Fibroblast of lung (primary cell): ENCODE measurements at regions not wholly inside any gene's neighbourhood (a gene's known extent, or its start where the extent isn't known, plus 50 kb on each side); places are given as distances from the start of the nearest gene placed in this dataset.

ENCODE experiments used
- DNase-seq, 2 donors: peaks; one replicate each; pipeline versions ENCODE4 v3.0.0 to v3.0.0-alpha.2; 2010; ENCODE audit warnings: low read depth in 2 of 2
- H2AFZ ChIP-seq: 2 replicates; pipeline ENCODE4 v1.5.1; 2012; ENCODE audit warnings: low read length, control low read depth, inconsistent platforms
- H3K27ac ChIP-seq: 2 replicates; pipeline ENCODE4 v1.5.1; 2011; ENCODE audit warnings: low read length, control low read depth; ENCODE audit not compliant: insufficient read depth
- H3K27me3 ChIP-seq: 2 replicates; pipeline ENCODE4 v1.5.1; 2011; ENCODE audit warnings: mild to moderate bottlenecking, low read length; ENCODE audit not compliant: control insufficient read depth, insufficient read depth
- H3K36me3 ChIP-seq: 2 replicates; pipeline ENCODE4 v1.5.1; 2011; ENCODE audit warnings: low read length; ENCODE audit not compliant: control insufficient read depth, insufficient read depth
- H3K4me1 ChIP-seq: 2 replicates; pipeline ENCODE4 v1.5.1; 2011; ENCODE audit warnings: low read length; ENCODE audit not compliant: control insufficient read depth, insufficient read depth; ENCODE audit errors: extremely low read depth
- H3K4me2 ChIP-seq: 2 replicates; pipeline ENCODE4 v1.5.1; 2011; ENCODE audit warnings: low read length, control low read depth; ENCODE audit not compliant: insufficient read depth; ENCODE audit errors: extremely low read depth
- H3K4me3 ChIP-seq, 4 experiments: fragments of 200-600 bp in 1 of 4; sonication (generic) in 1 of 4; replicated peaks in 1 of 4; 2 replicates each; pipeline ENCODE4 v1.5.1; 2011 to 2016; ENCODE audit warnings: low read length in 4 of 4, low read depth in 3 of 4, mild to moderate bottlenecking in 3 of 4, control low read depth in 2 of 4, inconsistent platforms in 1 of 4, mixed read lengths in 1 of 4; ENCODE audit not compliant: insufficient read depth in 1 of 4; ENCODE audit errors: control extremely low read depth in 1 of 4
- H3K79me2 ChIP-seq: 2 replicates; pipeline ENCODE4 v1.5.1; 2012; ENCODE audit warnings: mild to moderate bottlenecking, low read length, inconsistent platforms; ENCODE audit not compliant: control insufficient read depth, insufficient read depth
- H3K9ac ChIP-seq: 2 replicates; pipeline ENCODE4 v1.5.1; 2011; ENCODE audit warnings: mild to moderate bottlenecking, low read length, control low read depth; ENCODE audit not compliant: insufficient read depth
- H3K9me3 ChIP-seq: 2 replicates; pipeline ENCODE4 v1.5.1; 2012; ENCODE audit warnings: low read depth, low read length; ENCODE audit not compliant: control insufficient read depth, insufficient read depth
- H4K20me1 ChIP-seq: 2 replicates; pipeline ENCODE4 v1.5.1; 2011; ENCODE audit warnings: low read length; ENCODE audit not compliant: control insufficient read depth, insufficient read depth; ENCODE audit errors: extremely low read depth
- CTCF ChIP-seq, 2 donors: IDR thresholded peaks in 1 of 2; conservative IDR thresholded peaks in 1 of 2; 1 replicate in 1 of 2; 2 replicates in 1 of 2; pipeline ENCODE4 v1.5.1; 2011 to 2012; ENCODE audit warnings: low read length in 2 of 2, control low read depth in 1 of 2, inconsistent platforms in 1 of 2, low read depth in 1 of 2, mild to moderate bottlenecking in 1 of 2
- EZH2 ChIP-seq: IDR thresholded peaks from 2 replicates; pipeline ENCODE4 v1.5.1; 2012; ENCODE audit warnings: low read length, control low read depth, mild to moderate bottlenecking; ENCODE audit errors: missing control alignments

DNA sequence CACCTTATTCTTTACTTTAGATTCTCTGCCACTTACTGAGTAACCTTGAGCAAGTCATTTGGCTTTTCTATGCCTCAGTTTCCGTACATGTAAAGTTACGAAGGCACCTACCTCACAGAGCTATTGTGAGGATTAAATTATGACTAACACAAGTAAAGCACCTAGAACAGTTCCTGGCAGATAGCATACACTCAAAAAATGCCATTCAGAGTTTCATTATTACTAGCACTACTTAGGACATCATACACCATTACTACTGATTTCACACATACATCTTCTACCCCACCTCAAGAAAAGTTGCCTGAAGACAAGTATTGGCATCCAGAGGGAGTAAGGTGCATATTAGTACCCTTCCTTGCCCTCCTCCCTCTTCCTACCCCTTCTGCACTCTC, 107.8 kb downstream of the OGFRL1 start:
- H4K20me1 ChIP-seq: no peaks in the 10 kb centered on the region
- no peak overlapping the region for H3K4me2 ChIP-seq
- TF ChIP-seq CTCF (conservative IDR thresholded peaks at IDR 0.05 in 1 of 2, IDR thresholded peaks at IDR 0.05 in 1 of 2; ENCODE audit: low read depth in 1 of 2, low read length in 2 of 2) (no peak), EZH2 (no peak)
- H3K9ac ChIP-seq: no peak overlapping the region
- H3K36me3 ChIP-seq: no peaks in the 10 kb centered on the region
- H3K79me2 ChIP-seq: no peaks in the 10 kb centered on the region
- no peak for DNase-seq
- H3K4me3 ChIP-seq: no peak overlapping the region
- peaks cover 15% of the 10 kb centered on the region for H3K4me1 ChIP-seq
- H2AFZ ChIP-seq: no peak overlapping the region
- no peaks in the 10 kb centered on the region for H3K9me3 ChIP-seq
- no peaks in the 10 kb centered on the region for H3K27me3 ChIP-seq
- no peak overlapping the region for H3K27ac ChIP-seq

DNA sequence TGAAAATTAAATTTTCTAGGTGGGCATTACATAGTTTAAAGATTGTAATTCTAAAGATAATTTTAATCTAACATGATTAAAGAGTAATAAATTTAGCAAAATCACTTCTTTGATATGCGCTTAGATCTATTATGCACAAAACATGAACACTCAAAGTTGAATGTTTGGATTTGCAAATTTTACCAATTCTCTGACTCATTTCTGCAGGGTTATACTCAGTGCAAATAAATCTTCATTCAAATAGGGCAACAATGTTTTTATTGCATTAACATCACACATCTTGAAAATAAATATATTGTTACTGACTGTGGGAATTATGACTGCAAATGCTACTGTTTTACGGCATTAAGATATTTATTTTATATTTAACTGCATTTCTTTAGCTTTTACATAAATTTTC, 110.7 kb downstream of the OGFRL1 start:
- H3K27me3 ChIP-seq: no peaks in the 10 kb centered on the region
- H3K4me1 ChIP-seq: peaks cover 10% of the 10 kb centered on the region
- no peak overlapping the region for H3K9ac ChIP-seq
- no peak overlapping the region for H3K4me3 ChIP-seq
- H4K20me1 ChIP-seq: no peaks in the 10 kb centered on the region
- no peak overlapping the region for H2AFZ ChIP-seq
- no peak overlapping the region for H3K27ac ChIP-seq
- H3K79me2 ChIP-seq: peaks cover 3% of the 10 kb centered on the region
- no peaks in the 10 kb centered on the region for H3K9me3 ChIP-seq
- no peak overlapping the region for H3K4me2 ChIP-seq
- H3K36me3 ChIP-seq: no peaks in the 10 kb centered on the region
- TF ChIP-seq CTCF (conservative IDR thresholded peaks at IDR 0.05 in 1 of 2, IDR thresholded peaks at IDR 0.05 in 1 of 2; ENCODE audit: low read depth in 1 of 2, low read length in 2 of 2): no peak
- DNase-seq: no peak

DNA sequence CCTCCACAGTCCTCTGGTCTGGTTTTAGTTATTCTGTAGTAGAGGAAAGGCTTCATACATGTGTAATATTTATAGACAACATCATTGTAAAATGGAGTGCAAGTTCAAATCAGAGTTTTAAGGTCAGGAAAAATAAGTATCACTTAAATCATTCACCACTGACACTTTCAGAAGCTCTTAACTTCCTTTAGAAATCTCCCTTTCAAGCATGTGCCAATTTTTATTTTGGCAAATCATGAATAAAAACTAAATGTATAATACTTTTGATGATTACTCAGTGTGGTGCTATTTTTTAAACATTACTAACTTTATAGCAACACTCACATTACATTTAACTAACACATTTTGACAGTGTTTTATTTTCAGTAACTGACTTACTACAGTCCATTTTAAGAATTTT, 112.2 kb downstream of the OGFRL1 start:
- TF ChIP-seq EZH2 (no peak), CTCF (conservative IDR thresholded peaks at IDR 0.05 in 1 of 2, IDR thresholded peaks at IDR 0.05 in 1 of 2; ENCODE audit: low read depth in 1 of 2, low read length in 2 of 2) (no peak)

More for the DNA sequence above, 112.2 kb downstream of the OGFRL1 start:
- Histone ChIP-seq H3K9me3 (no peaks in the 10 kb centered on the region), H4K20me1 (no peaks in the 10 kb centered on the region), H3K27ac (no peak overlapping the region), H3K79me2 (peaks cover 3% of the 10 kb centered on the region), H3K9ac (no peak overlapping the region), H3K4me2 (no peak overlapping the region), H3K4me1 (peaks cover 10% of the 10 kb centered on the region), H3K36me3 (no peaks in the 10 kb centered on the region), H3K4me3 (no peak overlapping the region), H2AFZ (no peak overlapping the region), H3K27me3 (no peaks in the 10 kb centered on the region)
- peak in 1 of 2 donors; percentile 43 for DNase-seq
